ENCODE measurements at regions not wholly inside any gene's neighbourhood (a gene's known extent, or its start where the extent isn't known, plus 50 kb on each side); places are given as distances from the start of the nearest gene placed in this dataset.

DNA sequence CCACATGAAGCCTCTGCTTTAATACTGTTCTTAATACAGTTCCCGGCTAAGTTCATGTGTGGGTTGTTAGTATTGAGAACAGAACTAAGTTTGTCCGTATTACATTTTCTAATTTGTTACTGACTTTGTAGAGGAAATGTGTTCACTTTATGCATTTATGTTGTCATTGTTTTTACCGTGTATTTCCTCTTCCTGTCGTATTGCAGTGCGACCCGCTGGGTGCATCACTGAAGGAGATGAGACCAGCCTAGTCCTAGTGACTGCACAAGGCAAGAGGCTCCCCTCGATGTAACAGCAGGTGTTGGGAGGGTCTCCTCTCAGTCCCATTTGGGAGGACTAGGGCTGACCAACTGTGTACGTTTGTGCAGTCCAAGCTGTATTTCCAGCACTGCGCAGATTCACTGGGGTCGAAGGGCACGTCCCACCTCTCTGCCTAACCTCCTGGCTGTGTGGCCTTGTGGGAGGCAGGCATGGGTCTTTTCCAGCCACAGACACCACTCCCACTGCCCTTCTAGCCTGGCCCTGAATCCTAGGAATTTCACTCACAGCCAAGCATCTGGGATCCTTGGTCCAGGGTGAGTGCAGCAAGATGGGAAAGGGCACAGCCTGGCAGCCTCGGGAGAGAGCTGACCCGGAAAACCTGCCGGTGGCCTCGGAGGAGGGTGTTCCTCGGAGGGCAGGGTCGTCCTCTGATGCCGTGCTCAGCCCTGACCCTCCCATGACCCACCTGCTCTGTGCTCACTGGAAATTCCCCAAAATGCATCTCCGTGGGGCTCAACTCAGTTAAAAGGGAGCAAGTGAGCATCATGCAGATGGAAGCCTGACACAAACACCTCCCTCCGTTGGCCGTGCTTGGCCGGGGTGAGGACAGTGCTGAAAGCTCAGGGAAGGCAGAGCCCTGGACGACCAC is 63.9 kb upstream of the FAM20C start:
- no peaks in the 10 kb centered on the region for H3K36me3 ChIP-seq
- H3K9me3 ChIP-seq, result no peaks in the 10 kb centered on the region
- no peak overlapping the region for H3K27ac ChIP-seq
- H3K27me3 ChIP-seq, result no peaks in the 10 kb centered on the region
- TF ChIP-seq POLR2A (IDR thresholded peaks at IDR 0.05), result no peak
- TF ChIP-seq, protein P1, sequence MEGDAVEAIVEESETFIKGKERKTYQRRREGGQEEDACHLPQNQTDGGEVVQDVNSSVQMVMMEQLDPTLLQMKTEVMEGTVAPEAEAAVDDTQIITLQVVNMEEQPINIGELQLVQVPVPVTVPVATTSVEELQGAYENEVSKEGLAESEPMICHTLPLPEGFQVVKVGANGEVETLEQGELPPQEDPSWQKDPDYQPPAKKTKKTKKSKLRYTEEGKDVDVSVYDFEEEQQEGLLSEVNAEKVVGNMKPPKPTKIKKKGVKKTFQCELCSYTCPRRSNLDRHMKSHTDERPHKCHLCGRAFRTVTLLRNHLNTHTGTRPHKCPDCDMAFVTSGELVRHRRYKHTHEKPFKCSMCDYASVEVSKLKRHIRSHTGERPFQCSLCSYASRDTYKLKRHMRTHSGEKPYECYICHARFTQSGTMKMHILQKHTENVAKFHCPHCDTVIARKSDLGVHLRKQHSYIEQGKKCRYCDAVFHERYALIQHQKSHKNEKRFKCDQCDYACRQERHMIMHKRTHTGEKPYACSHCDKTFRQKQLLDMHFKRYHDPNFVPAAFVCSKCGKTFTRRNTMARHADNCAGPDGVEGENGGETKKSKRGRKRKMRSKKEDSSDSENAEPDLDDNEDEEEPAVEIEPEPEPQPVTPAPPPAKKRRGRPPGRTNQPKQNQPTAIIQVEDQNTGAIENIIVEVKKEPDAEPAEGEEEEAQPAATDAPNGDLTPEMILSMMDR (IDR thresholded peaks at IDR 0.05 in 4 of 5, conservative IDR thresholded peaks at IDR 0.05 in 1 of 5), result no peak
- peaks cover 13 to 29% of the 10 kb centered on the region in 2 donors for H3K4me1 ChIP-seq
- intact Hi-C loops (cut with DNase I; ENCODE audit: low total_unique reads) (no loop called here), in situ Hi-C loops (cut with MboI; ENCODE audit: low sequenced_read_pairs in 4 of 4) (no loop called here)
- H3K4me3 ChIP-seq, result no peak overlapping the region
- no peak for ATAC-seq
- no peak for DNase-seq

DNA sequence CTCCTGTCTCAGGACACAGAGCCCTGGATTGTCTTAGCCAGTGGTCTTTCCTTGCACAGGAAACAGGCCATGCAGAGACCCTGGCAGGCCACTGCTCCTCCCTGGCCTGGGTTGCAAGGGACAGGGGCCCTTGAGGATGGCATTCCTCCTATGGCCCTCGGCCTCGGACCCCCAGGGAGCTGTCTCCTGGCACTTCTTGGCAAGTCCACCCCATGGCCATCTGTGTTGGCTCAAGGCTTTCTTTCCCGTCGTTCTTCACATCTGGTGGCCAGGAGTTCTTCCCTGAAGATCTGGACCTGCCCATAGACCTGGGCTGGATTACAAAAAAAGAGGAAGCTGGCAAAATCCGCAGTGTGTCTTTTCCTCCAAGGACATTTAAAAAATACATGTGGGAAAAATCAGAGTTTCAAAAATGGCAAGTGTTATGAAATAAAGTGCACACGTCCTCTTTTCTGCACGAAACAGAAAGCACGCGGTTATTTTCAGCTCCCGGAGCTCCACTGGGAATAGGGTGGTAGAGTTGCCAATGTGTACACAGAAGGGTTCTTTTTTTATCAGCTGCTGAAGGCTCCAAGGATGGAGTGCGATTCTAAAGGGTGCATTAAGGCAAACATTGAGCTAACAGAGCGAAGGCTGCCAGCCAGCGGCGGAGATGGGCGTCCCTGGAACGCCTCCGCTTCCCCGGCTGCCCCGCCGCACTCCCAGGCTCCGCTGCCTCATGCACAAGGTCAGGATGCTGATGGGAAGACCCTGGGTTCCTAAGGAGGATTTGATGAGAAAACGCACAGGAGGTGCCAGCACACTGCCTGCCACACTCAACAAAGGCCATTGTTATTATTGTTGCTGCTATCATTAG is 62.8 kb upstream of the FAM20C start:
- Histone ChIP-seq H3K27ac (peak overlapping the region in 2 of 4 donors; percentile 40 to 66), H3K4me3 (peak overlapping the region in 3 of 4 donors; percentile 26 to 53 (median 34)), H3K27me3 (no peaks in the 10 kb centered on the region), H3K4me1 (peaks cover 13 to 29% of the 10 kb centered on the region in 2 donors), H3K36me3 (no peaks in the 10 kb centered on the region), H3K9me3 (no peaks in the 10 kb centered on the region)
- ATAC-seq, result peak; percentile 63 to 69
- DNase-seq, result no peak
- TF ChIP-seq, protein P1 (IDR thresholded peaks at IDR 0.05 in 4 of 5, conservative IDR thresholded peaks at IDR 0.05 in 1 of 5), result no peak
- no peak for TF ChIP-seq POLR2A (IDR thresholded peaks at IDR 0.05)
- in situ Hi-C loops (cut with MboI; ENCODE audit: low sequenced_read_pairs in 4 of 4), result no loop called here
- intact Hi-C loops (cut with DNase I; ENCODE audit: low total_unique reads), result no loop called here

GRCh38 chr7:130222-130572 is 62.2 kb upstream of the FAM20C start:
- Histone ChIP-seq H3K4me3 (peak overlapping the region in 2 of 4 donors; percentile 26 to 53), H3K9me3 (no peaks in the 10 kb centered on the region), H3K27ac (peak overlapping the region in 2 of 4 donors; percentile 40 to 66), H3K27me3 (no peaks in the 10 kb centered on the region), H3K4me1 (peaks cover 13 to 29% of the 10 kb centered on the region in 2 donors), H3K36me3 (no peaks in the 10 kb centered on the region)
- intact Hi-C loops (cut with DNase I; ENCODE audit: low total_unique reads) (no loop called here), in situ Hi-C loops (cut with MboI; ENCODE audit: low sequenced_read_pairs in 4 of 4) (no loop called here)
- no peak for DNase-seq
- TF ChIP-seq POLR2A (IDR thresholded peaks at IDR 0.05), result no peak
- TF ChIP-seq, protein P1 (IDR thresholded peaks at IDR 0.05 in 4 of 5, conservative IDR thresholded peaks at IDR 0.05 in 1 of 5), result no peak
- peak; percentile 36 to 51 for ATAC-seq

DNA sequence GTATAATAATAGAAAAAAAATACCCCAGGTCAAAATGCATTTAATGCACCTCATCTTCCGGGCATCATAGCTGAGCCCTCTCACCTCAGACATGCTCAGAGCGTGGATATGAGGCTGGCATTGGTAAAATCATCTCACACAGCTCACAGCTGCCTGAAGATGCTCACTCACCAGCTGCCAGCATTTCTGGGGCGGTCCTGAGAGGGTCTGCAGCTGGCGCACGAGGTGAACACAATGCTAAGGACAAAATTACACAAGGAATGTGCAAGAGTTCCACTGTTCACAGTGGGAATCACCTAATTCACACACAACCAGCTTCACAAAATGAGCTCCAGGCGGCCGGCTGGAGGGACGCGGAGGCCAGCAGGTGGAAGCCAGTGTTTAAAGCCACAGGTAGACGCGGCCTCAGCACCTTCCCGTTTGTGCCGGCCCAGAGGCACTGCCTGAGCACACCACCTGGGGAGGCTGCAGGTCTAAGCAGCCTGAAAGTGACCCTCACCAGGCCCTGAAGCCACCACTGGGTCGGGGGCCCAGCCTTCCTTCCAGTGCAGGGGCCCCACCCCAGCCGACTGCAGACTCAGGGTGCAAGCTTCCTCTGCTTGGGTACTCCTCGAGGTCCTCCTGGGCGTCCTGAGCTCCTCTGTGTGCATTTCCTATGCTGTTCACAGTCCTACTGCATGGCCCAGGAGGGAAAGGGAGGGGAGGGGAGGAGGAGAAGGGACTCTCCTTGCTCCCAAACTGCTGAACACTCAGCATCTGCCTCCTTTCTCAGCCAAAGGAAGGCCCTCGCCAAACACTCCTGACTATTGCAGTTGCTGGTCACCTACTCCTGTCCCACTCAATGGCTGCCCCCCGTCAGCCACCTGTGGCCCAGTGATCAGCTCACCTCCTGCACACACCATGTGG is 61.2 kb upstream of the FAM20C start:
- no peak for DNase-seq
- H3K9me3 ChIP-seq, result no peaks in the 10 kb centered on the region

More for the DNA sequence above, 61.2 kb upstream of the FAM20C start:
- TF ChIP-seq, protein P1 (IDR thresholded peaks at IDR 0.05 in 4 of 5, conservative IDR thresholded peaks at IDR 0.05 in 1 of 5), result no peak
- no peak for TF ChIP-seq POLR2A (IDR thresholded peaks at IDR 0.05)
- ATAC-seq, result no peak
- in situ Hi-C loops (cut with MboI; ENCODE audit: low sequenced_read_pairs in 4 of 4) (no loop called here), intact Hi-C loops (cut with DNase I; ENCODE audit: low total_unique reads) (no loop called here)
- Histone ChIP-seq H3K27ac (no peak overlapping the region), H3K4me1 (peaks cover 13 to 29% of the 10 kb centered on the region in 2 donors), H3K27me3 (no peaks in the 10 kb centered on the region), H3K4me3 (no peak overlapping the region), H3K36me3 (no peaks in the 10 kb centered on the region)

Measured in gastrocnemius medialis (tissue), 4 donors.